ENCODE measurements at regions not wholly inside any gene's neighbourhood (a gene's known extent, or its start where the extent isn't known, plus 50 kb on each side); places are given as distances from the start of the nearest gene placed in this dataset.

DNA sequence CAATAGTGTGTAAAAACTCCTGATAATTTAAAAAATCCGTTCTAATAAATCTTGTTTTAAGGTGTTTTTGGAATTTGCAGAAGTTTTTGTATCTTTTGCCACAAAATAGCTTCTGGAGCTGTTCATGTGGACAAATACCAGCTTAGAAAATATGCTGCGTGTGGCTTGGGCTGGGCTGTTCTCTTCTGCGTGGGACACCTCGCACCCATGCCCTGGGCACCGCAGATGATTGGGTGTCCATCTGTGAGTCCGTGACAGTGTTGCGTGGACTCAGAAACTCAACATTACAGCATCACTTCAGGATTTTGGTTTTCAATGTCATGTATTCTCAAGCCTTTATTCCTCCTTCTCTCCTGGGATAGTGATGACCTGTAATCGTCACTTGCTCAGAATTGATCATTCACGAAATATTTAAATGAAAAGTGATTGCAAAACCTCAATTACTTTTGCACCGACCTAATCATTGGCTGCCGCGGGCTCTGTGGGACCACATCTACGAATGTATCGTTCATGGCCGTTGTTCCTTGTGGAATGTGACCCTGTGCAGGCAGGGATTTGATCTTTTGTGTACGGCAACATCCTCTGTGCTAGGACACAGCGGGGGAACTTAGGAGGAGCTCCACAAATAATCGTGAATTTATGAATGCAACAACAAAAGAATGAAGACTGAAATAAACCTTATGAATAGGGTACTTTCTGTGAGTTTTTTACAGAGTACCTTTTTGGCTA, 210.3 kb upstream of the FOXF1 start:
- TF ChIP-seq, protein P1, sequence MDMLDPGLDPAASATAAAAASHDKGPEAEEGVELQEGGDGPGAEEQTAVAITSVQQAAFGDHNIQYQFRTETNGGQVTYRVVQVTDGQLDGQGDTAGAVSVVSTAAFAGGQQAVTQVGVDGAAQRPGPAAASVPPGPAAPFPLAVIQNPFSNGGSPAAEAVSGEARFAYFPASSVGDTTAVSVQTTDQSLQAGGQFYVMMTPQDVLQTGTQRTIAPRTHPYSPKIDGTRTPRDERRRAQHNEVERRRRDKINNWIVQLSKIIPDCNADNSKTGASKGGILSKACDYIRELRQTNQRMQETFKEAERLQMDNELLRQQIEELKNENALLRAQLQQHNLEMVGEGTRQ (IDR thresholded peaks at IDR 0.05; ENCODE audit: borderline replicate concordance, low read depth, low read length), result no peak
- TF ChIP-seq, protein P2, sequence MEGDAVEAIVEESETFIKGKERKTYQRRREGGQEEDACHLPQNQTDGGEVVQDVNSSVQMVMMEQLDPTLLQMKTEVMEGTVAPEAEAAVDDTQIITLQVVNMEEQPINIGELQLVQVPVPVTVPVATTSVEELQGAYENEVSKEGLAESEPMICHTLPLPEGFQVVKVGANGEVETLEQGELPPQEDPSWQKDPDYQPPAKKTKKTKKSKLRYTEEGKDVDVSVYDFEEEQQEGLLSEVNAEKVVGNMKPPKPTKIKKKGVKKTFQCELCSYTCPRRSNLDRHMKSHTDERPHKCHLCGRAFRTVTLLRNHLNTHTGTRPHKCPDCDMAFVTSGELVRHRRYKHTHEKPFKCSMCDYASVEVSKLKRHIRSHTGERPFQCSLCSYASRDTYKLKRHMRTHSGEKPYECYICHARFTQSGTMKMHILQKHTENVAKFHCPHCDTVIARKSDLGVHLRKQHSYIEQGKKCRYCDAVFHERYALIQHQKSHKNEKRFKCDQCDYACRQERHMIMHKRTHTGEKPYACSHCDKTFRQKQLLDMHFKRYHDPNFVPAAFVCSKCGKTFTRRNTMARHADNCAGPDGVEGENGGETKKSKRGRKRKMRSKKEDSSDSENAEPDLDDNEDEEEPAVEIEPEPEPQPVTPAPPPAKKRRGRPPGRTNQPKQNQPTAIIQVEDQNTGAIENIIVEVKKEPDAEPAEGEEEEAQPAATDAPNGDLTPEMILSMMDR (IDR thresholded peaks at IDR 0.05 in 2 of 3, conservative IDR thresholded peaks at IDR 0.05 in 1 of 3; ENCODE audit: control insufficient read depth in 2 of 3, extremely low read depth in 1 of 3, insufficient read depth in 1 of 3, low read depth in 3 of 3, low read length in 3 of 3), result no peak
- TF ChIP-seq KAT2A (conservative IDR thresholded peaks at IDR 0.05; ENCODE audit: control insufficient read depth, low read depth, low read length) (no peak), RBBP5 (conservative IDR thresholded peaks at IDR 0.05) (no peak), ZNF207 (IDR thresholded peaks at IDR 0.05; ENCODE audit: borderline replicate concordance) (no peak), POLR2A (IDR thresholded peaks at IDR 0.05; ENCODE audit: low read depth, low read length) (no peak), MYC (IDR thresholded peaks at IDR 0.05; ENCODE audit: insufficient read depth, insufficient read length, insufficient replicate concordance, low read length, severe bottlenecking) (no peak), POLR2AphosphoS5 (IDR thresholded peaks at IDR 0.05; ENCODE audit: low read length) (no peak)
- TF ChIP-seq, protein P3, sequence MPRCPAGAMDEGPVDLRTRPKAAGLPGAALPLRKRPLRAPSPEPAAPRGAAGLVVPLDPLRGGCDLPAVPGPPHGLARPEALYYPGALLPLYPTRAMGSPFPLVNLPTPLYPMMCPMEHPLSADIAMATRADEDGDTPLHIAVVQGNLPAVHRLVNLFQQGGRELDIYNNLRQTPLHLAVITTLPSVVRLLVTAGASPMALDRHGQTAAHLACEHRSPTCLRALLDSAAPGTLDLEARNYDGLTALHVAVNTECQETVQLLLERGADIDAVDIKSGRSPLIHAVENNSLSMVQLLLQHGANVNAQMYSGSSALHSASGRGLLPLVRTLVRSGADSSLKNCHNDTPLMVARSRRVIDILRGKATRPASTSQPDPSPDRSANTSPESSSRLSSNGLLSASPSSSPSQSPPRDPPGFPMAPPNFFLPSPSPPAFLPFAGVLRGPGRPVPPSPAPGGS (IDR thresholded peaks at IDR 0.05; ENCODE audit: borderline replicate concordance, insufficient read depth, low read depth, low read length, poor library complexity, severe bottlenecking), result no peak
- TF ChIP-seq, protein P4, sequence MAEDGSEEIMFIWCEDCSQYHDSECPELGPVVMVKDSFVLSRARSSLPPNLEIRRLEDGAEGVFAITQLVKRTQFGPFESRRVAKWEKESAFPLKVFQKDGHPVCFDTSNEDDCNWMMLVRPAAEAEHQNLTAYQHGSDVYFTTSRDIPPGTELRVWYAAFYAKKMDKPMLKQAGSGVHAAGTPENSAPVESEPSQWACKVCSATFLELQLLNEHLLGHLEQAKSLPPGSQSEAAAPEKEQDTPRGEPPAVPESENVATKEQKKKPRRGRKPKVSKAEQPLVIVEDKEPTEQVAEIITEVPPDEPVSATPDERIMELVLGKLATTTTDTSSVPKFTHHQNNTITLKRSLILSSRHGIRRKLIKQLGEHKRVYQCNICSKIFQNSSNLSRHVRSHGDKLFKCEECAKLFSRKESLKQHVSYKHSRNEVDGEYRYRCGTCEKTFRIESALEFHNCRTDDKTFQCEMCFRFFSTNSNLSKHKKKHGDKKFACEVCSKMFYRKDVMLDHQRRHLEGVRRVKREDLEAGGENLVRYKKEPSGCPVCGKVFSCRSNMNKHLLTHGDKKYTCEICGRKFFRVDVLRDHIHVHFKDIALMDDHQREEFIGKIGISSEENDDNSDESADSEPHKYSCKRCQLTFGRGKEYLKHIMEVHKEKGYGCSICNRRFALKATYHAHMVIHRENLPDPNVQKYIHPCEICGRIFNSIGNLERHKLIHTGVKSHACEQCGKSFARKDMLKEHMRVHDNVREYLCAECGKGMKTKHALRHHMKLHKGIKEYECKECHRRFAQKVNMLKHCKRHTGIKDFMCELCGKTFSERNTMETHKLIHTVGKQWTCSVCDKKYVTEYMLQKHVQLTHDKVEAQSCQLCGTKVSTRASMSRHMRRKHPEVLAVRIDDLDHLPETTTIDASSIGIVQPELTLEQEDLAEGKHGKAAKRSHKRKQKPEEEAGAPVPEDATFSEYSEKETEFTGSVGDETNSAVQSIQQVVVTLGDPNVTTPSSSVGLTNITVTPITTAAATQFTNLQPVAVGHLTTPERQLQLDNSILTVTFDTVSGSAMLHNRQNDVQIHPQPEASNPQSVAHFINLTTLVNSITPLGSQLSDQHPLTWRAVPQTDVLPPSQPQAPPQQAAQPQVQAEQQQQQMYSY (CRISPR knock-in tag; IDR thresholded peaks at IDR 0.05), result no peak

Data from GM12878 (cell line).